ENCODE measurements at regions not wholly inside any gene's neighbourhood (a gene's known extent, or its start where the extent isn't known, plus 50 kb on each side); places are given as distances from the start of the nearest gene placed in this dataset.
A peak's percentile ranks its signal among the peaks of the same experiment; 100 is the strongest.

GRCh38 chr18:48488388-48488850 lies 50.4 kb upstream of the CTIF start:
- no peak for DNase-seq

- DNase-seq = no peak
These were observed 52.1 kb upstream of the CTIF start for GRCh38 chr18:48486754-48487153.

DNA sequence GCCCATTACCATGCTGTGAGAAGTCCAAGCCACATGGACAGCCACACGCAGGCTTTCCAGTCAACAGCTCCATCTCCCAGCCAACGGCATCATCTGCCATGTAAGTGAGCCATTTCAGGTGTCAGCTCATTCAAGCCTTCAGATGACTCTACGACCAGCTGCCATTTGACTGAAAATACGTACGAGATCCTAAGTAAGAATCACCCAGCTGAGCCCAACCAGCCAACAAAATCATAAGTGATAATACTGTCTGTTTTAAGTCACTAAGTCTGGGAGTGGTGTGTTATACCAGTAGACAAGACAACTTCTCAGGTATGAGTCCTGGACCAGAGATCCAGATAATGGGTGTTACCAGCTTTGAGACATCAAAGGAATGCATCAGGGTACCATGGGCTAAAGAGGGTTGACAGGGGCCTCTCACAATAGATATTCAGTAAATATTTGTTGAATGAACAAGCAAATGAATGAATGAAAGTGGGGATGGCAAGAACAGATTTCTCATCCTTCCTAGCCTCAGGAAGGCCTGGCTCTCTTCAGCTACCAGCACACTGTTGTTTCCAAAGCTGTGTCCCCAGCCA lies 52.9 kb upstream of the CTIF start:
- DNase-seq = no peak

GRCh38 chr18:48481092-48481491 lies 57.7 kb upstream of the CTIF start:
- DNase-seq = no peak

- DNase-seq = no peak
These were observed 59.3 kb upstream of the CTIF start for GRCh38 chr18:48479531-48479930.

- no peak for DNase-seq
These were observed 61.5 kb upstream of the CTIF start for GRCh38 chr18:48477348-48477747.

DNA sequence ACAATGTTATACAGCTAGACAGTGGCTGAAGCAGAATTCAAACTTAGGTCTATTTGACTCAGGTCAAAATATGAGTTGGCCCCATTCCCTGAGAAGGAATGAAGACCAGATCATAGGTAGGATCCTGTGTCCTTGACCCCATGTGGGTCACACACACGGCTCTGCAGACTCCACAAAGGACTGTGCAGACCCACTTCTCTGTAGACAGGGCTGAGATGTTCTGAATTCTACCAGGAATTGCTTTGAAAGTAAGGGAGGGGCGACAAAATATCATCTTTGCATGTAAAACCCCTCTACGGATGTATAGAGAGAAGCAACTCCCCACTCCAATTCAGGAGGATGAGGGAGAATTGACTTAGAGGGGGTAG lies 62.3 kb upstream of the CTIF start:
- DNase-seq = no peak

- peak; percentile 64 for DNase-seq
These were observed 62.9 kb upstream of the CTIF start for GRCh38 chr18:48475635-48476549.

DNA sequence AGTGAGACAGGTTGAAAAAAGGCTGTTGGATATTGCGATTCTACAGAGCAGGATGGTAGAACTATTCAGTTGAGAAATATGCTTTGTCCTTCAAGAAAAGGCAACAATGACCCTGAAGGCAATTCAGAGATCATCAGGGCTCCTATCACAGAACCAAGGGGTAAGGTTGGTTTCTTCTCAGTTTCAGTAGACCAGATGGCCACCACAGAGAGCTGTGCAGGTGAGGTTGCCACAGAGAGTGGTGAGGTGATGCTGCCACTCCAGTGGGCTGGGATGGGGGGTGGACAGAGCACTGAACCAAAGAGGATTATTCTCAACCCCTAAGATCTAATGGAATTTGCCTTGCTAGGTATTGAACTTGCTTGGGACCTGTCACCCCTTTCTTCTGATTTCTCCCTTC lies 64.6 kb upstream of the ZBTB7C start:
- no peak for DNase-seq

DNA sequence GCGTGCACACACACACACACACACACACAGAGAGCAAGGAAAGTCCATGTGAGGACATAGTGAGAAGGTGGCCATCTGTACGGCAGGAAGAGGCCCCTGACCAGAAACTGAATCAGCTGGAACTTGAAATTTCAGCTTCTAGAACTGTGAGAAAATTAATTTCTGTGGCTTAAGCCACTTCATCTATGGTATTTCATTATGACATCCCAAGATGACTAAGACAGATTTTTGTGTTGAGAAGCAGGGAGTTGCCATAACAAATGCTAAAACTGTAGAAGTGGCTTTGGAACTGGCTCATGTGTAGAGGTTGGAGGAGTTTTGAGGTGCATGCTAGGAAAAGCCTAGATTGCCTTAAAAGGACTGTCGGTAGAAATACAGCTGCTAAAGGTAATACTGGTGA lies 63.4 kb upstream of the ZBTB7C start:
- peak; percentile 15 for DNase-seq

DNA sequence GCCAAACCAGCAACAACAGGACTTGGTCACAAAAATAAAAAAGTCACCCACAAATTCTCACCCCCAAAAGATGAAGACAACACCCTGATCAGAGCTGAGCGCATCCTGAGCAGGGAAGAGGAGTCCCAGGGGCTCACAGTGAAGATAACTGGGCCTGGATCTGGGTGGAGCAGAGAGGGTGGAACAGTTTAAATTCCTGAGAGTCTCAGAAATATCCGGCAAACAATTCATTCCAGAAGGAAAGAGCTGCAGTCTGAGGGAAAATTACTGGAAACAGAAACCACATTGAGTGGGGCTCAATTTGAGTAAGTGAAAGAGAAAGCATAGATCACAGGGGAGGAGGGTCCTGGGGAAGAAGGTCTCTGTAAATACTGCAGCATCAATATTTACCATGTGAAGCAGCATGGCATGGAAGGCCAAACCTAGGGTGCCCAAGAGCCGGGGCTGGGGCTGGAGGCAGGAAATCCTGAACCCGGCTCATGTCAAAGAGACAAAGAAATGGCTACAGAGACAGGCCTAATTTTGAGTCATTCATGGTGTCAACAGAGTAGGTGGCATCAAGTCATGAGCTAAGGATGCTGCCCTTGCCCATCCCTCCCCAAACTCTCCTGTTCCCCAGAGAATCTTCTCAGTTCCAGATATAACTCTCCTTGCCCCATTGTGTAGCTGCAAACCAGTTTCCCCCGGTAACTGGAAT lies 61.4 kb upstream of the ZBTB7C start:
- no peak for DNase-seq

DNA sequence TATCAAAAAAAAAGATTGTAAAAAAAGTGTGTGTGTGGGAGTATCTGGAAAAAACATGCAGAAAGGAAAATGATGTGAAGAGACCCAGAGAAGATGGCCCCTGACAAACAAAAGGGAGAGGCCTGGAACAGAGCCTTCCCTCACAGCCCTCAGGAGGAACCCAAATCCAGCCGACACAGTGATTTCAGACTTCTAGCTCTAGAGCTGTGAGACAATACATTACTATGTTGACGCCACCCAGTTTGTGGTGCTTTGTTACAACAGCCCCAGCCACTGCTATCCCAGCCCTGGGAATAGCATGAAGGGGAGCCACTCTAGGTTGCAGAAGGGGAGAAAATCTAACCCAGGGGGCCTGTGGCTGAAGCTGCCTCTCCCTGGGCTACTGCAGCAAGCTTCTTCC lies 59.0 kb upstream of the ZBTB7C start:
- no peak for DNase-seq

DNA sequence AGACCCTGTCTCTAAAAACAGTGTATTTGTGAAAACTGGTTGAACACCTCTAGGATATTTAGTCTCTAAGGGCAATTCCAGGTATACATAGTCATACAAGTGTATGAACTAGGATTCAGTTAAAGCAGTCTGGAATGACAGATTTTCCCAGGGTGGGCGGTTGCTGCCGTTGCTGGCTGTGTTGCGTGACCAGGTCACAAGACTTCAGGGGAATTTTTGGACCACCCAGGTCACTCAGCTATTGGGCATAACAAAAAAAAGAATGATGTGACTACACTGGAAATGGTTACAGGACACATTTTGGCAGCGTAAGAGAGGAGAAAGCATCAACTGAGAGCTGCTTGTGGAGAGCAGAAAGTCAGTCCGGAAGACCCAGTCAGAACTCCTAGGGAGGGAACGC lies 58.0 kb upstream of the ZBTB7C start:
- DNase-seq = no peak

DNA sequence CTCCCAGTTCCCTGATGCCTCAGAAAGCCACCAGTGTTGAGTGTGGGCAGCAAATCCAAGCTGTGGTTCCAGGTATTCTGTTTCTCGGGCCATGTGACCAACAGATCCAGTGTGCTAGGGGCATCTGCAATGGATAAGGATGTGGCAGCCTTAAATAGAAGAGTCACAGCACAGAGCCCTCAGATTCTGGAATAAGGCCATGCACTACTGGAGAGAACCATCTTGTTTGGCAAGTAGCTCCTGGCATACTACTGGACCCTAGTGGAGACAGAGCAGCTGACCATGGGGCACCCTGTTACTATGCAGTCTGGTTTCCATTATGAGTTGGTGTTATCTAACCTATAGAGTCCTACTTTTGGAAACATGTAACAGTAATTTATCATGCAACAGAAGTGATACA lies 53.3 kb upstream of the ZBTB7C start:
- no peak for DNase-seq

- DNase-seq = no peak
These were observed 51.9 kb upstream of the ZBTB7C start for GRCh38 chr18:48460929-48461583.

- DNase-seq = no peak
These were observed 50.3 kb upstream of the ZBTB7C start for GRCh38 chr18:48459465-48459864.

GRCh38 chr18:48459016-48459415 lies 49.8 kb upstream of the ZBTB7C start:
- no peak for DNase-seq
